ENCODE measurements at regions not wholly inside any gene's neighbourhood (a gene's known extent, or its start where the extent isn't known, plus 50 kb on each side); places are given as distances from the start of the nearest gene placed in this dataset.

DNA sequence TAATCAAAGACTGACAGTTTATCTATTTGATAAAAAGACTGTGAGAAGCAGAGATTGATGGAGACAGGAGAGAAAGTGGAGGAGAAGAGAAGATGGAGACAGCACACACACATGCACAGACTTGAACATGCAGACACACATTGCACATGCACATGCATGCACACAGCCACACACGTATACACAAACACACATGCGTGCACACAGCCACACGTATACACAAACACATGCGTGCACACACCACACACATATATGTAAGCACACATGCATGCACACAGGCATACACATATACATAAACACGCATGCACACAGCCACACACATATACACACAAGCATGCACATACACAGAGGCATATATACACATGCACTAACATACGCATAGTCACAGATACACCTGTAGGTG lies 313.4 kb downstream of the HAPSTR1 start:
- TF ChIP-seq, protein P1, sequence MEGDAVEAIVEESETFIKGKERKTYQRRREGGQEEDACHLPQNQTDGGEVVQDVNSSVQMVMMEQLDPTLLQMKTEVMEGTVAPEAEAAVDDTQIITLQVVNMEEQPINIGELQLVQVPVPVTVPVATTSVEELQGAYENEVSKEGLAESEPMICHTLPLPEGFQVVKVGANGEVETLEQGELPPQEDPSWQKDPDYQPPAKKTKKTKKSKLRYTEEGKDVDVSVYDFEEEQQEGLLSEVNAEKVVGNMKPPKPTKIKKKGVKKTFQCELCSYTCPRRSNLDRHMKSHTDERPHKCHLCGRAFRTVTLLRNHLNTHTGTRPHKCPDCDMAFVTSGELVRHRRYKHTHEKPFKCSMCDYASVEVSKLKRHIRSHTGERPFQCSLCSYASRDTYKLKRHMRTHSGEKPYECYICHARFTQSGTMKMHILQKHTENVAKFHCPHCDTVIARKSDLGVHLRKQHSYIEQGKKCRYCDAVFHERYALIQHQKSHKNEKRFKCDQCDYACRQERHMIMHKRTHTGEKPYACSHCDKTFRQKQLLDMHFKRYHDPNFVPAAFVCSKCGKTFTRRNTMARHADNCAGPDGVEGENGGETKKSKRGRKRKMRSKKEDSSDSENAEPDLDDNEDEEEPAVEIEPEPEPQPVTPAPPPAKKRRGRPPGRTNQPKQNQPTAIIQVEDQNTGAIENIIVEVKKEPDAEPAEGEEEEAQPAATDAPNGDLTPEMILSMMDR (IDR thresholded peaks at IDR 0.05; ENCODE audit: control insufficient read depth, extremely low read depth, insufficient read depth), result no peak
- H3K4me3 ChIP-seq (ENCODE audit: low read depth, low read length), result no peak overlapping the region
- DNase-seq (ENCODE audit: low read depth), result no peak

DNA sequence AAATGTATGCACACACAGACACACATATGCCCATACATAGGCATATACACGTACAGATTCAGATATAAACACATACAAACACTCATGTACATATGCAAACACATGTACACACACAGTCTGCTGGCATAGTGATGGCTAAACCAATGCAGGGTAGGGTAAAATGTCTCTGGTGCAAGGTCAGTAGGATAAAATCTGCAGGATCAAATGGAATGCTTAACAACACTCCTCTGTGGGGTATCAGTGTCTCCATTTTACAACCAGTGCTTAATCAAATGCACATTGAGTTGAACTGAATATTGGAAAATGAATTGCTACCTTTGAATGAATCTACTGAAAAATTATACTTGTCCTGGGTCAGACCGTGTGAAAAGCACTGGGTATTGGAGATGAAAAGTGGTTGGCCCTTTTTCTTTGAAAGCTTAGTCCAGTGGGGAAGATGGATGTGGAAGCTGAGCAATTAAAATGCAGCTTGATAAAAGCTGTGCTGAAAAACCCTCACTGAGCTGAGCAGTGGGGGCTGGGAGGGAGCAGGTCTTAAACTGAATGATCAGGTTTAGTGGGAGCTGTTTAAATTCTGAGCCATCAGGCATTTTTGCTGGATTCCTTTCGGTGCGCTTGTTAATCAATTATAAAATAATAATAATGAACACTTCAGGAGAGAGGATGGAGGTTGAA lies 314.7 kb downstream of the HAPSTR1 start:
- no peak overlapping the region for H3K4me3 ChIP-seq (ENCODE audit: low read depth, low read length)
- TF ChIP-seq, protein P1 (IDR thresholded peaks at IDR 0.05; ENCODE audit: control insufficient read depth, extremely low read depth, insufficient read depth), result no peak
- DNase-seq (ENCODE audit: low read depth), result no peak

DNA sequence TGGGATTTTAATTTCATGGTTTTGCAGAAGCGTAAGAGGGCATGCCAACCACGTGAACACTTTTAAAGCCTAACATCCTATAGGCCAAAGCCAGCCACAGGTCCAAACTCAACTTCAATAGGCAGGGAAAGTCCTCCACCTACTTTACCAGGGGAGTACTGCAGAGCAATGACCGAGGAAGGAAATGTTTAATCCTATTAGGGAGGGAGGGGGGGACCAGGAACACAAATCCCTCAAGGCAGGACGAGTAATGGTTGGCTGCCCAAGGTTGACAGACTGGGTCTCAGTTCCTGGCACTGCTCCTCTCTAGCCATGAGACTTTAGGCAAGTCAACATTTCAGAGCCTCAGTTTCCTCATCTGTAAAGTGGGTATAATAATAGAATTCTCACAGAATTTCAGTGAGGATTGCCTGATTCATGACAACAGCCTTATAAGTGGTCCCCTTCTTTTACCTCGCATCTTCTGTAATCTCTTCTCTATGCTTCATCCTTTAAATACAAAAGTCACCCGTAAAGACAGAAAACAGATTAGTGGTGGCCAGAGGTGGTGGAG lies 315.8 kb downstream of the HAPSTR1 start:
- DNase-seq (ENCODE audit: low read depth), result no peak
- H3K4me3 ChIP-seq (ENCODE audit: low read depth, low read length), result no peak overlapping the region
- TF ChIP-seq, protein P1 (IDR thresholded peaks at IDR 0.05; ENCODE audit: control insufficient read depth, extremely low read depth, insufficient read depth), result no peak

DNA sequence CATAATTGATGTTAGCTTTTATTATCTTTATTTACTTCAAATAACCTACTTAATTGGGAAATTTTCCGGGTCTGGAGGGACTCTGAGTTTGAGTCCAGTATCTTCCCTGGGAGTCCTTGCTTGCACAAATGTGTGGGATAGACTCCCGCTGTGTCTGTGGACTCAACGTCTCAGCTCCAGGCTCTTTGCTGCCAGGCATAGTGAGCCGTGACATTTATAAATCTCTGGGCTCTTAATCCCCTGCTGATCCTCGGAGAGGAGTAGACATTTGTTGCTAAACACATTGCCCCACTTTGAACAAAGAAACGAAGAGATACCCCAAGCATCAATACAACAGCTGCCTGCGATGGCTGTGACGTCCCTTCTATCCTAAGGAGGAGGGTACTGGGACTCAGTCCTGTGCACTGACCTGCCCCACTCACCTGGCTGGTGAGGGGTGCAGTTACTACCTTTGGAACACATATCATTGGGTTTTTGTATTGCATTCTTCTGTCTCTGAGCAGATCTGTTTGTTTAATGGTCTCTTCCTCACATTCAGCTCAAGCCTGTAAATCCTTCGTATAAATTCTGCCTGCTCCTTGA lies 316.9 kb downstream of the HAPSTR1 start:
- DNase-seq (ENCODE audit: low read depth), result no peak
- TF ChIP-seq, protein P1 (IDR thresholded peaks at IDR 0.05; ENCODE audit: control insufficient read depth, extremely low read depth, insufficient read depth), result no peak

DNA sequence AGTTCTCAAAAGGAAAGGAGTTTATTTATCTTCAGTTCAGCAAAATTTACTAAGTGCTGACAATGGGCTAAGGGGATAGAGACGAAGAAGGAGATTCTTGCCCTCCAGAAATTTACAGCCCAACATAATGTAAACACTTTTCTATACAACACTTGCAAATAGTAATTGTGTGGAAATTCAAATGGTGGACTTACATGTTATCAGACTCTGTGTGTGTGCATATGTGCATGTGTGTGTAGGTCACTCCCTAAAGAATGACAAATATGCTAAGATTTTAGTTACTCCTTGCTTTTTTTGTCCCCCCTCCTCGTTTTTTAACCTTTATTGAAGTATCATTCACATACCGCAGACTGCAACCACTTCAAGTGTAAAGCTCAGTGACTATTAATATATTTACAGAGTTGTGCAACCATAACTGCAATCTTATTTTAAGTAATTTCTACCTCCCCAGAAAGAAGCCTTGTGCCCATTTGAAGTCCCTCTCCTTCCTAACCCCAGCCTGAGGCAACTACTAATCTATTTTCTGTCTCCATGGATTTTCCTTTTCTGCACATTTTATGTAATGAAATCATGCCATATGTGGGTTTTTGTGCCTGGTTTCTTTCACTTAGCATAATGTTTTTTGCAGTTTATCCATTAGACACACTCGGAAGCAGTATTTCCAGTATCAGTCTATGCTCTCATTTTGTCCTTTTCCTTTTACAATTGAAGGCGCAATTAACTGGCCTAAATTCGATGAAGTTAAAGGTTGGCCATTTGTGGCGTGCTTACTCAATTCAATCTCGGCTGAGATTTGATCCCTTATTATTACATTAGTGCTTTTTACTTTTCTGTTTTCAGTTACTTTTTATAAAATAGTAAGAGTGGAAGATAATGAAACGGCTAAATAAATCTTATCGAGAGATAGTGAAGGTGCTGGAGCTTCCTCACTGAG lies 318.4 kb downstream of the HAPSTR1 start:
- TF ChIP-seq, protein P1 (IDR thresholded peaks at IDR 0.05; ENCODE audit: control insufficient read depth, extremely low read depth, insufficient read depth), result no peak

More for the DNA sequence above, 316.9 kb downstream of the HAPSTR1 start:
- H3K4me3 ChIP-seq (ENCODE audit: low read depth, low read length), result no peak overlapping the region

DNA sequence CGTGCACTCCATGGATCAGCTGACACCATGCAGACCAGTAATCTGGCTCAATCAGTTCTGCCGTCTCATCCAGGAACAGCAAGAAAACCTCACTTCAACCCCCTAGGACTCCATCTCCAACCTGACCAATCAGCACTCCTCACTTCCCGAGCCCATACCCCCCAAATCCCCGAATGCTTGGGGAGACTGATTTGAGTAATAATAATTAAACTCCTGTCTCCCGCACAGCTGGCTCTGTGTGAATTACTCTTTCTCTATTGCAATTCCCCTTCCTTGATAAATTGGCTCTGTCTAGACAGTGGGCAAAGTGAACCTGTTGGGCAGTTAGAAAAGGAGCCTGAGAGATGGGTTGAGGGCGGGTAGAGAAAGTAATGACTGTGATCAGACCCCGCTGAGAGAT lies 320.0 kb downstream of the HAPSTR1 start:
- H3K4me3 ChIP-seq (ENCODE audit: low read depth, low read length), result no peak overlapping the region
- TF ChIP-seq, protein P1 (IDR thresholded peaks at IDR 0.05; ENCODE audit: control insufficient read depth, extremely low read depth, insufficient read depth), result no peak
- no peak for DNase-seq (ENCODE audit: low read depth)

More for the DNA sequence above, 318.4 kb downstream of the HAPSTR1 start:
- no peak for DNase-seq (ENCODE audit: low read depth)
- no peak overlapping the region for H3K4me3 ChIP-seq (ENCODE audit: low read depth, low read length)

All from LNCaP clone FGC (cell line).